EL (cell line): ENCODE measurements at regions not wholly inside any gene's neighbourhood (a gene's known extent, or its start where the extent isn't known, plus 50 kb on each side); places are given as distances from the start of the nearest gene placed in this dataset.

Source experiments
- DNase-seq: peaks from one replicate; pipeline ENCODE4 v3.0.0-alpha.2; 2016

GRCh38 chr12:25838007-25838406, 120.5 kb upstream of the RASSF8 start:
- no peak for DNase-seq

GRCh38 chr12:25839470-25839869, 119.0 kb upstream of the RASSF8 start:
- peak; percentile 8 for DNase-seq

GRCh38 chr12:25840678-25841465, 117.6 kb upstream of the RASSF8 start:
- peak; percentile 18 for DNase-seq

- no peak for DNase-seq
These were observed 116.2 kb upstream of the RASSF8 start for GRCh38 chr12:25842254-25842653.

- no peak for DNase-seq
These were observed 114.5 kb upstream of the RASSF8 start for GRCh38 chr12:25843976-25844375.

GRCh38 chr12:25845415-25845814, 113.1 kb upstream of the RASSF8 start:
- DNase-seq: no peak

GRCh38 chr12:25852792-25853191, 105.7 kb upstream of the RASSF8 start:
- no peak for DNase-seq

GRCh38 chr12:25853316-25854095, 105.0 kb upstream of the RASSF8 start:
- no peak for DNase-seq

- DNase-seq: no peak
These were observed 103.5 kb upstream of the RASSF8 start for GRCh38 chr12:25854991-25855390.

GRCh38 chr12:25855716-25856115, 102.8 kb upstream of the RASSF8 start:
- DNase-seq: no peak

- no peak for DNase-seq
These were observed 98.5 kb upstream of the RASSF8 start for GRCh38 chr12:25859976-25860375.

GRCh38 chr12:25861226-25861625, 97.3 kb upstream of the RASSF8 start:
- no peak for DNase-seq

GRCh38 chr12:25864306-25865276, 93.9 kb upstream of the RASSF8 start:
- peak; percentile 17 for DNase-seq

- DNase-seq: peak; percentile 38
These were observed 91.7 kb upstream of the RASSF8 start for GRCh38 chr12:25866586-25867378.

GRCh38 chr12:25868193-25868592, 90.3 kb upstream of the RASSF8 start:
- no peak for DNase-seq

GRCh38 chr12:25872137-25872536, 86.3 kb upstream of the RASSF8 start:
- DNase-seq: no peak

- no peak for DNase-seq
These were observed 82.8 kb upstream of the RASSF8 start for GRCh38 chr12:25875661-25876060.

GRCh38 chr12:25876383-25877045, 82.0 kb upstream of the RASSF8 start:
- no peak for DNase-seq

GRCh38 chr12:25877446-25877845, 81.0 kb upstream of the RASSF8 start:
- DNase-seq: no peak

GRCh38 chr12:25882266-25882665, 76.2 kb upstream of the RASSF8 start:
- DNase-seq: no peak
